ENCODE measurements at regions not wholly inside any gene's neighbourhood (a gene's known extent, or its start where the extent isn't known, plus 50 kb on each side); places are given as distances from the start of the nearest gene placed in this dataset.

DNA sequence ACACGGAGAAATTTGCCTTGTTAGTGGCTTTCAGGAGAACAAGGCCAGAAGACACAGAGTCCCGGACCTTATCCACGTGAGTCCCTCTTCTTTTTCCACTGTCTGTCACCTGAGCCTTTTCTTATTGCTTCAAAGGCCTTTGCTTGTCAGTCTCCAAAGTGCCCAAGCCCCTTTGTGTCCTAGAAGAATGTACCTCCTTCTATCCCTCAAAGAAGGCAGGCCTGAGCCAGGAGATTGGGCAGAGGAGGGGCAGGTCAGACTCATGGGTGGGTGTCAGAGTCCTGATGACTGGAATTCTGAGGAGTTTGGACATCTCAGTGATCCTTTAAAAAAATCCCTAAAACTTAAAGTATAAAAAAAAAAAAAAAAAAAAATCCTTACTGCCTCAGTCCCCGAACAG is 299.6 kb upstream of the NCAM1 start:
- no peak for TF ChIP-seq POLR2AphosphoS5 (IDR thresholded peaks at IDR 0.05; ENCODE audit: insufficient read depth in 1 of 2, low read depth in 1 of 2)
- TF ChIP-seq, protein P1, sequence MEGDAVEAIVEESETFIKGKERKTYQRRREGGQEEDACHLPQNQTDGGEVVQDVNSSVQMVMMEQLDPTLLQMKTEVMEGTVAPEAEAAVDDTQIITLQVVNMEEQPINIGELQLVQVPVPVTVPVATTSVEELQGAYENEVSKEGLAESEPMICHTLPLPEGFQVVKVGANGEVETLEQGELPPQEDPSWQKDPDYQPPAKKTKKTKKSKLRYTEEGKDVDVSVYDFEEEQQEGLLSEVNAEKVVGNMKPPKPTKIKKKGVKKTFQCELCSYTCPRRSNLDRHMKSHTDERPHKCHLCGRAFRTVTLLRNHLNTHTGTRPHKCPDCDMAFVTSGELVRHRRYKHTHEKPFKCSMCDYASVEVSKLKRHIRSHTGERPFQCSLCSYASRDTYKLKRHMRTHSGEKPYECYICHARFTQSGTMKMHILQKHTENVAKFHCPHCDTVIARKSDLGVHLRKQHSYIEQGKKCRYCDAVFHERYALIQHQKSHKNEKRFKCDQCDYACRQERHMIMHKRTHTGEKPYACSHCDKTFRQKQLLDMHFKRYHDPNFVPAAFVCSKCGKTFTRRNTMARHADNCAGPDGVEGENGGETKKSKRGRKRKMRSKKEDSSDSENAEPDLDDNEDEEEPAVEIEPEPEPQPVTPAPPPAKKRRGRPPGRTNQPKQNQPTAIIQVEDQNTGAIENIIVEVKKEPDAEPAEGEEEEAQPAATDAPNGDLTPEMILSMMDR (IDR thresholded peaks at IDR 0.05) = no peak

All from vagina (tissue), 2 donors.